Central memory CD4-positive, alpha-beta T cell (primary cell): ENCODE measurements at regions not wholly inside any gene's neighbourhood (a gene's known extent, or its start where the extent isn't known, plus 50 kb on each side); places are given as distances from the start of the nearest gene placed in this dataset.

Experiments
- DNase-seq: peaks from one replicate; pipeline ENCODE4 v3.0.0; 2022

- DNase-seq = no peak
These were observed 149.3 kb downstream of the SPRY1 start for GRCh38 chr4:123545667-123546572.

GRCh38 chr4:123546573-123547060 lies 150.0 kb downstream of the SPRY1 start:
- DNase-seq = no peak

GRCh38 chr4:123547216-123548165 lies 150.9 kb downstream of the SPRY1 start:
- DNase-seq = no peak

GRCh38 chr4:123553279-123553678 lies 156.7 kb downstream of the SPRY1 start:
- DNase-seq = no peak

GRCh38 chr4:123553733-123554637 lies 157.4 kb downstream of the SPRY1 start:
- no peak for DNase-seq

- no peak for DNase-seq
These were observed 158.2 kb downstream of the SPRY1 start for GRCh38 chr4:123554801-123555232.

- no peak for DNase-seq
These were observed 158.7 kb downstream of the SPRY1 start for GRCh38 chr4:123555233-123555806.

- DNase-seq = no peak
These were observed 159.2 kb downstream of the SPRY1 start for GRCh38 chr4:123555807-123556273.

- no peak for DNase-seq
These were observed 159.9 kb downstream of the SPRY1 start for GRCh38 chr4:123556526-123556925.

- DNase-seq = no peak
These were observed 161.4 kb downstream of the SPRY1 start for GRCh38 chr4:123557857-123558536.

GRCh38 chr4:123558865-123559264 lies 162.3 kb downstream of the SPRY1 start:
- no peak for DNase-seq

GRCh38 chr4:123559955-123560871 lies 163.6 kb downstream of the SPRY1 start:
- no peak for DNase-seq

GRCh38 chr4:123561525-123561924 lies 164.9 kb downstream of the SPRY1 start:
- DNase-seq = no peak

GRCh38 chr4:123562994-123563750 lies 166.6 kb downstream of the SPRY1 start:
- no peak for DNase-seq

- peak; percentile 24 for DNase-seq
These were observed 168.3 kb downstream of the SPRY1 start for GRCh38 chr4:123564758-123565346.

- no peak for DNase-seq
These were observed 172.3 kb downstream of the SPRY1 start for GRCh38 chr4:123568936-123569335.

GRCh38 chr4:123569541-123569940 lies 172.9 kb downstream of the SPRY1 start:
- no peak for DNase-seq

- no peak for DNase-seq
These were observed 177.4 kb downstream of the SPRY1 start for GRCh38 chr4:123573866-123574508.
